Adrenal gland (tissue), 5 donors: ENCODE measurements at regions not wholly inside any gene's neighbourhood (a gene's known extent, or its start where the extent isn't known, plus 50 kb on each side); places are given as distances from the start of the nearest gene placed in this dataset.

Source experiments
- POLR2A ChIP-seq, 2 donors: fragments of 450-650 bp; IDR thresholded peaks; one replicate each; pipeline ENCODE4 v1.6.1; 2017; ENCODE audit warnings: antibody characterized with exemption in 2 of 2, mild to moderate bottlenecking in 2 of 2, moderate library complexity in 1 of 2
- TF ChIP-seq, protein P1 (sequence below), 6 experiments: fragments of 450-650 bp in 4 of 6; fragments of 200-600 bp in 2 of 6; sonication (generic) in 1 of 6; IDR thresholded peaks; 1 replicate in 5 of 6; 2 replicates in 1 of 6; pipeline versions ENCODE4 v1.5.1 to v1.8.0; 2016 to 2021; ENCODE audit warnings: antibody characterized with exemption in 6 of 6, mild to moderate bottlenecking in 2 of 6, moderate library complexity in 1 of 6
- donor health status: DM: no; HTN: no; CAD: no.

DNA sequence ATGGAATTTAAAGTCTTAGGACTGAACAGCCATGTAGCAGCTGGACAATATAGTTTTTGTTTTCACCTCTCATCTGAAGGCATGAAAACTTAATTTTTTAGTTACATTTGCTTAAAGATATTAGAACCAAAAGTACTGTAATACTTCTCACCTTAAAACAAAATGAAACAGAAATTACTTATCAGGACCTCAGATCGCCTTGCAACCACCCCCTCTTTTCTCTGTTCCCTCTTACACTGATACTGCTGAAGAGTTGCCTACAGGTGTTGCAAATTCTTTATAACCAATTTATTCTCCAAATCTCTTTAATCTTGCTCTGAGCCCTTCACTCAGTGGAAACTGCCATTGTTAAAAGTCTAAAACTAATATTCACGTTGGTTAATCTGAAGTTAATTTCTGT, 145.0 kb downstream of the SPCS3 start:
- TF ChIP-seq, protein P1, sequence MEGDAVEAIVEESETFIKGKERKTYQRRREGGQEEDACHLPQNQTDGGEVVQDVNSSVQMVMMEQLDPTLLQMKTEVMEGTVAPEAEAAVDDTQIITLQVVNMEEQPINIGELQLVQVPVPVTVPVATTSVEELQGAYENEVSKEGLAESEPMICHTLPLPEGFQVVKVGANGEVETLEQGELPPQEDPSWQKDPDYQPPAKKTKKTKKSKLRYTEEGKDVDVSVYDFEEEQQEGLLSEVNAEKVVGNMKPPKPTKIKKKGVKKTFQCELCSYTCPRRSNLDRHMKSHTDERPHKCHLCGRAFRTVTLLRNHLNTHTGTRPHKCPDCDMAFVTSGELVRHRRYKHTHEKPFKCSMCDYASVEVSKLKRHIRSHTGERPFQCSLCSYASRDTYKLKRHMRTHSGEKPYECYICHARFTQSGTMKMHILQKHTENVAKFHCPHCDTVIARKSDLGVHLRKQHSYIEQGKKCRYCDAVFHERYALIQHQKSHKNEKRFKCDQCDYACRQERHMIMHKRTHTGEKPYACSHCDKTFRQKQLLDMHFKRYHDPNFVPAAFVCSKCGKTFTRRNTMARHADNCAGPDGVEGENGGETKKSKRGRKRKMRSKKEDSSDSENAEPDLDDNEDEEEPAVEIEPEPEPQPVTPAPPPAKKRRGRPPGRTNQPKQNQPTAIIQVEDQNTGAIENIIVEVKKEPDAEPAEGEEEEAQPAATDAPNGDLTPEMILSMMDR (IDR thresholded peaks at IDR 0.05): no peak
- no peak for TF ChIP-seq POLR2A (IDR thresholded peaks at IDR 0.05)
